GM12872 (cell line): ENCODE measurements at regions not wholly inside any gene's neighbourhood (a gene's known extent, or its start where the extent isn't known, plus 50 kb on each side); places are given as distances from the start of the nearest gene placed in this dataset.

ENCODE experiments used
- CTCF ChIP-seq: IDR thresholded peaks from 3 replicates; pipeline ENCODE4 v1.5.1; 2011; ENCODE audit warnings: low read depth, mild to moderate bottlenecking, low read length, moderate library complexity; ENCODE audit not compliant: insufficient read depth

- TF ChIP-seq CTCF: no peak
Measured at GRCh38 chr14:43418324-43418723, 1088.8 kb downstream of the FSCB start.

- no peak for TF ChIP-seq CTCF
Measured at GRCh38 chr14:43413084-43413483, 1094.0 kb downstream of the FSCB start.

- TF ChIP-seq CTCF: no peak
Measured at GRCh38 chr14:43411841-43412240, 1095.2 kb downstream of the FSCB start.

GRCh38 chr14:43410631-43411030 is 1096.5 kb downstream of the FSCB start:
- TF ChIP-seq CTCF: no peak

- no peak for TF ChIP-seq CTCF
Measured at GRCh38 chr14:43408472-43408871, 1098.6 kb downstream of the FSCB start.

- no peak for TF ChIP-seq CTCF
Measured at GRCh38 chr14:43407706-43408105, 1099.4 kb downstream of the FSCB start.

- TF ChIP-seq CTCF: no peak
Measured at GRCh38 chr14:43406931-43407330, 1100.2 kb downstream of the FSCB start.

GRCh38 chr14:43399289-43399688 is 1107.8 kb downstream of the FSCB start:
- TF ChIP-seq CTCF: no peak
